Peyer's patch (tissue), 4 donors: ENCODE measurements at regions not wholly inside any gene's neighbourhood (a gene's known extent, or its start where the extent isn't known, plus 50 kb on each side); places are given as distances from the start of the nearest gene placed in this dataset.

Source experiments
- POLR2A ChIP-seq, 2 donors: fragments of 450-650 bp; IDR thresholded peaks; one replicate each; pipeline ENCODE4 v1.5.1; 2017; ENCODE audit warnings: antibody characterized with exemption in 2 of 2, mild to moderate bottlenecking in 2 of 2, moderate library complexity in 2 of 2
- TF ChIP-seq, protein P1 (sequence below), 6 experiments: fragments of 450-650 bp in 4 of 6; fragments of 200-600 bp in 2 of 6; sonication (generic) in 1 of 6; IDR thresholded peaks; one replicate each; pipeline ENCODE4 v1.5.1; 2017 to 2019; ENCODE audit warnings: antibody characterized with exemption in 6 of 6, mild to moderate bottlenecking in 3 of 6, moderate library complexity in 1 of 6

GRCh38 chr9:124137009-124137943, 120.5 kb upstream of the NEK6 start:
- TF ChIP-seq, protein P1, sequence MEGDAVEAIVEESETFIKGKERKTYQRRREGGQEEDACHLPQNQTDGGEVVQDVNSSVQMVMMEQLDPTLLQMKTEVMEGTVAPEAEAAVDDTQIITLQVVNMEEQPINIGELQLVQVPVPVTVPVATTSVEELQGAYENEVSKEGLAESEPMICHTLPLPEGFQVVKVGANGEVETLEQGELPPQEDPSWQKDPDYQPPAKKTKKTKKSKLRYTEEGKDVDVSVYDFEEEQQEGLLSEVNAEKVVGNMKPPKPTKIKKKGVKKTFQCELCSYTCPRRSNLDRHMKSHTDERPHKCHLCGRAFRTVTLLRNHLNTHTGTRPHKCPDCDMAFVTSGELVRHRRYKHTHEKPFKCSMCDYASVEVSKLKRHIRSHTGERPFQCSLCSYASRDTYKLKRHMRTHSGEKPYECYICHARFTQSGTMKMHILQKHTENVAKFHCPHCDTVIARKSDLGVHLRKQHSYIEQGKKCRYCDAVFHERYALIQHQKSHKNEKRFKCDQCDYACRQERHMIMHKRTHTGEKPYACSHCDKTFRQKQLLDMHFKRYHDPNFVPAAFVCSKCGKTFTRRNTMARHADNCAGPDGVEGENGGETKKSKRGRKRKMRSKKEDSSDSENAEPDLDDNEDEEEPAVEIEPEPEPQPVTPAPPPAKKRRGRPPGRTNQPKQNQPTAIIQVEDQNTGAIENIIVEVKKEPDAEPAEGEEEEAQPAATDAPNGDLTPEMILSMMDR (IDR thresholded peaks at IDR 0.05) = no peak
- no peak for TF ChIP-seq POLR2A (IDR thresholded peaks at IDR 0.05)
